Nucleus accumbens (tissue), 56 donors: ENCODE measurements at regions not wholly inside any gene's neighbourhood (a gene's known extent, or its start where the extent isn't known, plus 50 kb on each side); places are given as distances from the start of the nearest gene placed in this dataset.
"Not testable (repeated sequence)": the region's sequence is repeated elsewhere in the genome, so short reads cannot be mapped to it uniquely, and the experiment has no call there.

Source experiments
- DNase-seq, 56 donors: peaks; one replicate each; lab custom pipeline; 2025; lab: John Stamatoyannopoulos, UW

DNA sequence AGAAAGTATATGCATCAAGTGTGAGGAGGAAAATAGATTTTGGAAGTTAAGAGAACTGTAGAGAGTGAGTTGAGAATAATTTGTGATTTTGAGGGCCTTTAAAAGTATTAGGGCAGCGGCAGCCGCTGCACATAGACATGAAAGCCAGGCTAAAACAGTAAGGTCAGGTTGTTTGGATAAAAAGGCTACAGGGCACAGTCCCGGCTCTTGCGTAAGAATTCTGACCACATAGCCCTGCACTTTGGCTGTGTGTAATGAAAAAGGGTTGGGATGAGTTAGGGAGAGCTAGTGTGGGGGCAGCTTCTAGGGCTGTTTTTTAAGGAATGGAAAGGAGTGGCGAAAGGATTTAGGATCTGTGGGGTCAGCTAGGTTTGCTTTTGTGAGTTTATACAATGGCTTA is 130.8 kb downstream of the CCDC71L start:
- DNase-seq = not testable (repeated sequence)

DNA sequence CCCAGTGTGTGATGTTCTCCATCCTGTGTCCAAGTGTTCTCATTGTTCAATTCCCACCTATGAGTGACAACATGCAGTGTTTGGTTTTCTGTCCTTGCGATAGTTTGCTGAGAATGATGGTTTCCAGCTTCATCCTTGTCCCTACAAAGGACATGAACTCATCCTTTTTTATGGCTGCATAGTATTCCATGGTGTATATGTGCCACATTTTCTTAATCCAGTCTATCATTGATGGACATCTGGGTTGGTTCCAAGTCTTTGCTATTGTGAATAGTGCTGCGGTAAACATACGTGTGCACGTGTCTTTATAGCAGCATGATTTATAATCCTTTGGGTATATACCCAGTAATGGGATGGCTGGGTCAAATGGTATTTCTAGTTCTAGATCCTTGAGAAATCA is 134.3 kb downstream of the CCDC71L start:
- DNase-seq = not testable (repeated sequence)

DNA sequence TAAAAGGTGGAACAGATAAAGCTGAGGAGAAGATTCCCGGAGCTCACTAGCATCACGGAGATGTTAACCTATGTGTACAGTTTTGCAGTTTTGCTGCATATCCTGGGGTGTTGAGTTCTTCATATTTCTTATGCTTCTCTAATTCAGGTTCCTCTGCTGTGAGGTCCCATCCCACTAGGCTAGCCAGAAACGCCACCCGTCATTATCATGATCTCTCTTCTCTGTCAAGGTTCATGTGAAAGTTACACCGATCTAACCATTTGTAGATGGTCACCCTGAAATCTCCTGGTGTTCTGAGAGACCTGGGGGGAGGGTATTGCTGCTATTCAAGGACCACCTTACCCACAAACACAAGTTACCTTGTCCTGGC is 136.3 kb downstream of the CCDC71L start:
- DNase-seq = no peak

DNA sequence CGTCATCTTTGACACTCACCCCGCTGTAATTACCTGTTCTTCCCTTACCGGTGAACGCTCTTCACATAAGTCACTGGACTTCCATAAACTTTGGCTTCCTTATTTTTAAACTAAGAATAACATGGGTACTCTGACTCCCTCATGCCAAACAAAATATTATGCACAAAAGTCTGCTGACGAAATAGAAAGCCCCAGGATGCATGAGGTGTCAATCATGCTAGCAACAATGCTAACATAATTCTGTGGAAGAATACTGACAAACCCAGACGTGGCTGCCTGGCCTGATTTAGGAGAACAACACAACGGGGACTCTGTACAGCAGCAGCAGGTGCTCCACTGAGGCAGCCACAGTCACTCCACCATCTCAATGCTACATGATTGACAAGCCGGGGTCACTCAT is 137.5 kb downstream of the CCDC71L start:
- DNase-seq = no peak

DNA sequence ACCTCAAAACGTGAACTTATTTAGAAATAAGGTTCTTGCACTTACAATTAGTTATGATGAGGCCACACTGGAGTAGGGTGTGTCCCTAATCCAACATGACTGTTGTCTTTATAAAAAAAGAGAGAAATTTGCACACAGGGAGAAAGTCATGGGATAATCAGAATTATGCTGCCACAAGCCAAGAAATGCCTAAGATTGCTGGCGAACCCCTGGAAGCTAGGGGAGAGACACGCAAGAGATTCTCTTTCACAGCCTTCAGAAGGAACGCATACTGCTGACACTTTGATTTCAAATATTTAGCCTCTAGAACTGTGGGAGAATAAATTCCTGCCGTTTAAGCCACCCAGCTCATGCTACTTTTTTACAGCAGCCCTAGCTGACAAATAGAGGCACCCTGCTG is 138.3 kb downstream of the CCDC71L start:
- DNase-seq = no peak

DNA sequence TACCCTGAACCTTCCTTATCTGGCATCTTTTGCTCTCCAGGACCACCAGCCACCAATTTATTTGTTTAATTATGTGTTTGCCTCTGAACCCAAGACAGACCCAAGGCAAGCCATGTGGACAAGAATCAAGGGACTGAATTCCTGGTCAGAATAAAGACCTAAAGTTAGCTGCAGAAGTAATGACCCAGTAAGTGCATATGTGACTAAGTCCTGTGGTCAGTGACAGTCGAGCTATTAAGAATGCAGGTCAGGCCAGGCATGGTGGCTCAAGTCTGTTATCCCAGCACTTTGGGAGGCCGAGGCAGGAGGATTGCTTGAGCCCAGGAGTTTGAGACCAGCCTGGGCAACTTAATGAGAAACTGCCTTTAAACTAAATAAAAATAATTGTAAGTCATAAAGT is 139.4 kb downstream of the CCDC71L start:
- DNase-seq = no peak

DNA sequence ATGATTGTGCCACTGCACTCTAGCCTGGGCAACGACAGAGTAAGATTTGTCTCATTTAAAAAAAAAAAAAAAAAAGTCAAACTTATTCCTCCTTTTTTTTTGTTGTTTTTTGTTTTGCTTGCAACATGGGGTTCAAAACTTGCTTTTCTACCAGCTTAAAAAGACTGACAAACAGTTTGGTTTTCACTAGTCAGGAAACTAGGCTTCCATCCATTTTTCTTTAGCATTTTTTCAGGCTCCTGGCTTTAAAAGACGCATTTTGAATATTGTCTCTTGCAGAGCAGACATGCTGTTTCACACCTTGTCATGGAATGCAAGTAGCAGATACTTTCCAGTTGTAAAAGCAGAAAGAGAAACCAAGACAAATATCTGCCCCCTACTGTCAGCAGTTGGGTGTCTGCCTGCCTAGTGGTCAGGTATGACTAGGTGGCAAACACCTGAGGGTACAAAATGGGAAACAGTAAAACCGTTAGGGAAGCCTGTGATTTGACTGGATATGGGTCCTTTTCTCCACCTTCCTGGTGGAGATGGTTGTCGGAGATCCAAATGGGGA is 139.9 kb downstream of the CCDC71L start:
- DNase-seq = no peak

DNA sequence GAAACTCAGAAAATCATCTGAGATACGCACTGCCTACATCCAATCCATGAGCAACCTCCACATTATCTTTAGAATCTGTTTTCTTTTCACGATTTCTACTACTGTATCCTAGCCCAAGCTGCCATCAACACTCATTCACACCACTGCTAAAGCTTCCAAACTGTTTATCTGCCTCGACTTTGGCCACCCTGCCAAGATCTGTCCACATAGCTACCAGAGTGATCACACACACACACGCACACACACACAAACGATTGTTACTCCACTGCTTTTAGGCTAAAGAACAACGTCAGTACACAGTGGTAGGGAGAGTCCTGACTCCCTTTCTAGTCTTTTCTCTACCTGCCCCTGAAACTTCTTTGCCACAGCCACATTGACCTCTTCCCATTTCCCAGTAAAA is 142.0 kb downstream of the CCDC71L start:
- DNase-seq = no peak

DNA sequence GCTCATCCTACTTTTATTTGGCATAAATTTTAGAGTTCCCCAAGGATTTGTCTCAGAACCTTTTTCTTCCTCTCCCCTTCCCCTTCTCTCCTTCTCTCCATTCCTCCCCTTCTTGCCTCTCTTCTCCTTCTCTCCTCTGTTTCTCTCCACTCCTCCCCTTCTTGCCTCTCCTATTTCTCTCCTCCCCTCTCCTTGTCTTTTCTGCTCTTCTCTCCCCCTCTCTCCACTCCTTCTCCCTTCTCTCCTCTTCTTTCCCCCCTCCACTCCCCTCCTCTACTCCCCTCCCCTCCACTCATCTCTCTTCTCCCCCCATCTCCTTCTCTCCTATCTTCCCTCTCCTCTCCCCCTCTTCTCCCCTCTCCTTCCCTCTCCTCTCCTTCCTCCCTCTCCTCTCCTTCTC is 142.7 kb downstream of the CCDC71L start:
- no peak for DNase-seq

DNA sequence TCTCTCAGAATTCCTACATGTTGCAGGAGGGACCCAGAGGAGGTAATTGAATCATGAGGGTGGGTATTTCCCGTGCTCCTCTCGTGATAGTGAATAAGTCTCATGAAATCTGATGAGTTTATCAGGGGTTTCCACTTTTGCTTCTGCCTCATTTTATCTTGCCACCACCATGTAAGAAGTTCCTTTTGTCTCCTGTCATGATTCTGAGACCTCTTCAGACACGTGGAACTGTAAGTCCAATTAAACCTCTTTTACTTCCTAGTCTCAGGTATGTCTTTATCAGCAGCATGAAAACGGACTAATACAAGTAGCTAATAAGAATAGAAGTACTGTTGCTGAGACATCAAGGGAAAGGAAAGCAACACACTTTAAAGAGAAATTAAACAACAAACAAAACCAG is 143.4 kb downstream of the CCDC71L start:
- DNase-seq = no peak

DNA sequence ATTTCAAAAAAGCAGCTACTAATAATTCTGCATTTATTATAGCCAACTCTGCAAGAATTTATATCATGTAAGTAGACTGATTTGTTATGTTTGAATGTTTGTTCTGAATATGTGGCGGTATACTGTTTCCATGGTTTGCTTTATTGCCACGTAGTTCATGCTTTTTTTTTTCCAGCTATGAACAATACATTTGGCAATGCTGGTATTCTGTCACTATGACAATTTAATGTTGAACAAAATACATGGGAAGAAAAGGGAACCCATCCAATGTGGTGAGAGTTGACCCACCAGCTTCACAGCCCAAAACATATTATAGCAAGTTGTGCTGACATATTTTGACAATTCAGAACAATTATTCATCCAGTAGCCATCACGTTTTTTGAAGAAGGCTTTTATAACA is 145.6 kb downstream of the CCDC71L start:
- DNase-seq = no peak

DNA sequence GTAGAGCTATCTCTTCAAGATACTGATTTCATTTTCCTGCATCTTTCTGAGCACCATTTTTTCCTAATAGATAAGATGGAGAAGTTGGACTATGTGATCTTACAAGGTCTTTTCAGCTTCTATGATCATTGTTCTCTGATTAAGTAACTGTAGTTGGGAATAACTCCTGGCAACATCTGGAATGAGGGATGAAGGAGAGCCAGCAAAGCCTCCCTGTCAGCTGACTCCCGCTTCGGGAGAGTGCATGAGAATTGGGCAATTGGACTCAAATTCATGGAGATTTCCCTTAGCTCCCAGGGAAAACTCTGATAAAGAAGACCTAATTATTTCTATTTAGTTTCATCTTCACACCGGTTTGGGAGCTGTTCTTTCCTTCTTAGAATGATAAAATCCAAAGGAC is 146.1 kb downstream of the CCDC71L start:
- DNase-seq = no peak

DNA sequence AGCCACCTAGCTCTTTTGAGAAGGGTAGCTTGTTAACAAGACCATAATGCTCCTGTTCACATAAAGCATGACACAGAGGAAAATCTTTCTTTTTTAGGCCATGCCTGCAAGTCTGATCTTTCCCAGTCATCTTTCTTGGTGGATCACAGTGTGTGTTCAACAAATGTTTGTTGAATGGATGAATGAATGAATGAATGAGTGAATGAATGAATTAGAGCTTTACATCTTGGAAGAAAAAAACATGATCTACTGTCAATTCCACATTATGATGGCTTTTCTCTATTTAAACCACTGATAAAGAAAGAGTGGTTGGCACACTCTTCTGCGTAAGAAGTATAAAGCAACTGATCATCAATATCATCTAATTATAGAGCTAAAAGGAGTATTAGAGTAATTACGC is 148.7 kb downstream of the CCDC71L start:
- no peak for DNase-seq

DNA sequence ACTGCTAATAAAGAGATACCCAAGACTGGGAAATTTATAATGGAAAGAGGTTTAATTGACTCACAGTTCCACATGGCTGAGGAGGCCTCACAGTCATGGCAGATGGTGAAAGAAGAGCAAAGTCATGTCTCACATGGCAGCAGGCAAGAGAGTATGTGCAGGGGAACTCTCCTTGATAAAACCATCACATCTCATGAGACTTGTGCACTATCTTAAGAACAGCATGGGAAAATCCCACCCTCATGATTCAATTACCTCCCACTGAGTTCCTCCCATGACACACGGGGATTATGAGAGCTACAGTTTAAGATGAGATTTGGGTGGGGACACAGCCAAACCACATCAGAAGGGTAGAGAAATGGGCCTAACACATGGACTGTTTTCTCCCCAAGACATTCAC is 156.3 kb downstream of the CCDC71L start:
- no peak for DNase-seq

DNA sequence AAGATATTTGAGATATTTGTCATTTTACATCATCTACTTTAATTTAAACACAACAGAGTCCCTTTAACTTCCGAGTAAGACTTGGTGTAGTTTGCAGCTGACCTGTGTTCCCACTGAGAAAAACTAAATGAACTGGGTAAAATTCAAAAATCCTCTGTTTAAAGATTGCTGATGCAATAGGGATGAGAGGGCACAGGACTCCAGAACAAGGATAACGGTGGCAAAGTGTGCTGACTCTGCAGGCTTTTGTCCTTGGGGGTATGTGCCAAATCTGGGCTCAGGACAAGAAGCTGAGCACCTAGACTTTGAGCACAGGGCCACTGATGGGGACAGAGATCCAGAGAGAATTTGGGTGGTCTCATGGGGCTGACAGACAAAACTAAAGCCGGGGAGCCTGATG is 156.8 kb downstream of the CCDC71L start:
- DNase-seq = no peak

DNA sequence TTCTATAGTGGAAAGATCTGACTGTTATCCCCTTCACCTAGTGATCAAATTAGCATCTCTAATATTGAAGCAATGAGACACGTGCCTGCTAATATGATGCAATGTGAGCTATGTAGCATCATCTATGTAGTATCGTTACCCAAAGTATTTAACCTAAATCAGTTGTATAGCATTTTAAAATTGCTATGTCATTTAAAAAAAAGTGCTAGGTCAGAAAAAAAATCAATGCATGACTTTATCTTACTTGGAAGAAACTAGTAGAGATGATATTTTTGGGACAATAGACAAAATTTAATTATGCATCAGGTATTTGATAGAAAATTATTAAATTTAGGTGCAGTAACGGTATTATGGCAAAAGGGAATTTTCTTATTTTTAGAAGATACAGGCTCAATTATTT is 157.3 kb downstream of the CCDC71L start:
- no peak for DNase-seq

DNA sequence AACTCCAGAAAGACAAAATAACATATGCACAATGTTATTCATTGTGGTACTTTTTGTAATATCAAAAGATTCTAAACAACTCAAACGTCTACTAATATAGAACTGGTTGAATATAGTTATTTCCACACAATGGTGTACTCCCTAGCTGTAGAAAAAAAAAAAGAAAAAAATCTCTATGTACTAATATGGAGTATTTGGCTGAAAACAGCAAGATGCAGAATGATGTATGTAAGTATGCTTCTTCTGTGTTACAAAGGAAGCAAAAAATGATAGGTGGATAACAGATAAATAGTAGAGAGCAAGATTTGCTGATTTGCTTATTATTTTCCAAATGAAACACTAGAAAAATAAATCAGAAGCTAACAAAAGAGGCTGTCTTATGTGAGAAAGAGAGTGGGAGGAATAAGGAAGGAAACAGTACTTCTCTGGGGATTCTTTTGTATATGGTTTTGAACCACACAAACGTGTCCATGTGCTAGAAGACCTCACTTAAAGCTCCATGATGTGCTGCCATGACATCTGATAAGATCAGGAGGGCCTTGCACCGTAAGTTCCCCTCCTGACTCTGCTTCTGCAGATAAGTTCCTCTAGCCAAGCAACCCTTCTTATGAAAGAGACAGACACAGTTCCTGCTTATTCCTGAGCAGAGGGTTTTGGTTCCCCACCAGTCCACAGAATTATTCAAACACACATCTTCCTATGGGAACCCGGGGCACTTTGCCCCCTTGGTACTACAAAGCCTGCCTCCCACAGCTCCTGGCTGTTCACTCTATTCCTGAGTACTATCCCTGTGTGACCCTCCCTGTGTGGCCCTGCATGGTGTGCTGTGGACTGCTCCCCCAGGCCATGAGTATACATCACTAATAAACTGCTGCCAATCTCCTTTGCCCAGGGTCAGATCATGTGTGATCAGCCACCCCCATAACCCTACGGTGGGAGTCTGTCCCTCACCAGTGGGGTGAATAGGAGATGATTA is 159.1 kb downstream of the CCDC71L start:
- DNase-seq = no peak

DNA sequence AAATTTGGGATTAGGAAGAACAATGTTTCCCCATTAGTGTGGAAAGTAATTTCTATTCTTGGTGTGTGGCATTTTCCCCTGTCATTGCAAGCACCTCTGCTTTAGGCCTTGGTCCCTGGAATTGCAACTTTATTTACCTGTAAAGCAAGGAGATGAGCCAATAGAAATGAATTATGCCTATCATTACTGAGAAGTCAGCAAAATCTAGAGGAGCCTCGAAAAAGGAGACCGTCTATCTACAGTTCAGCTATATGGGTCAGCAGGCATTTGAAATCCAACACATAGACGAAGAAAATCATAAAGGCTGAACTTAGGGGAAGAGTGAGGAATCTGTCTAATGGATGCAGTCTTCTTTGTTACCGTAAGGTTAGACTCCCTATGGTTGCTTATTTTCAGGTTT is 161.1 kb downstream of the CCDC71L start:
- DNase-seq = no peak

DNA sequence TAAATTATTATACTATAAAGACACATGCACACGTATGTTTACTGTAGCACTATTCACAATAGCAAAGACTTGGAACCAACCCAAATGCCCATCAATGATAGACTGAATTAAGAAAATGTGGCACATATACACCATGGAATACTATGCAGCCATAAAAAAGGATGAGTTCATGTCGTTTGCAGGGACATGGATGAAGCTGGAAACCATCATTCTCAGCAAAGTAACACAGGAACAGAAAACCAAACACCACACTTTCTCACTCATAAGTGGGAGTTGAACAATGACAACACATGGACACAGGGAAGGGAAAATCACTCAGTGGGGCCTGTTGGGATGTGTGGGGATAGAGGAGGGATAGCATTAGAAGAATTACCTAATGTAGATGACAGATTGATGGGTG is 163.0 kb downstream of the CCDC71L start:
- DNase-seq = not testable (repeated sequence)

DNA sequence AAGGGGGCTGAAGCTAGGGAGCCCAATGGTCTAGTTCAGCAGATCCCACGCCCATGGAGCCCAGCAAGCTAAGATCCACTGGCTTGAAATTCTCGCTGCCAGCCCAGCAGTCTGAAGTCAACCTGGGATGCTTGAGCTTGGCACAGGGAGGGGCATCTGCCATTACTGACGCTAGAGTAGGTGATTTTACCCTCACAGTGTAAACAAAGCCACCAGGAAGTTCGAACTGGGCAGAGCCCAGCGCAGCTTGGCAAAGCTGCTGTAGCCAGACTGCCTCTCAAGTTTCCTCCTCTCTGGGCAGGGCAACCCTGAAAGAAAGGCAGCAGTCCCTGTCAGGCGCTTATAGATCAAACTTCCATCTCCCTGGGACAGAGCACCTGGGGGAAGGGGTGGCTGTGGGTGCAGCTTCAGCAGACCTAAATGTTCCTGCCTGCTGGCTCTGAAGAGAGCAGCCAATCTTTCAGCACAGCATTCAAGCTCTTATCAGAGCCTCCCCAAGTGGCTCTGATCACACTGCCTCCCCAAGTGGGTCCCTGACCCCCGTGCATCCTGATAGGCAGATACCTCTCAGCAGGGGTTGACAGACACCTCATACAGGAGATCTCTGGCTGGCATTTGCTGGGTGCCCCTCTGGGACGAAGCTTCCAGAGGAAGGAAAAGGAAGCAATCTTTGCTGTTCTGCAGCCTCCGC is 167.8 kb downstream of the CCDC71L start:
- DNase-seq = no peak

DNA sequence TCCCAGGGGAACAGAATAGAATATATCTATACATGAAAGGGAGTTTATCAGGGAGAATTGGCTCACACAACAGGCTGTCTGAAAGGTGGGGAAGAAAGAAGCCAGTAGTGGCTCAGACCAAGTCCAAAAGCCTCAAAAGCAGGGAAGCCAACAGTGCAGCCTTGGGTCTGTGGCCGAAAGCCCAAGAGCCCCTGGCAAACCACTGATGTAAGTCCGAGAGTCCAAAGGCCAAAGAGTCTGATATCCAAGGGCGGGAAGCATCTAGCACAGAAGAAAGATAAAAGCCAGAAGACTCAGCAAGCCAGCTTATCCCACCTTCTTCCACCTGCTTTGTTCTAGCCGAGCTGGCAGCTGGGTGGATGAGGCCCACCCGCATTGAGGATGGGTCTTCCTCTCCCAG is 172.5 kb downstream of the CCDC71L start:
- no peak for DNase-seq

DNA sequence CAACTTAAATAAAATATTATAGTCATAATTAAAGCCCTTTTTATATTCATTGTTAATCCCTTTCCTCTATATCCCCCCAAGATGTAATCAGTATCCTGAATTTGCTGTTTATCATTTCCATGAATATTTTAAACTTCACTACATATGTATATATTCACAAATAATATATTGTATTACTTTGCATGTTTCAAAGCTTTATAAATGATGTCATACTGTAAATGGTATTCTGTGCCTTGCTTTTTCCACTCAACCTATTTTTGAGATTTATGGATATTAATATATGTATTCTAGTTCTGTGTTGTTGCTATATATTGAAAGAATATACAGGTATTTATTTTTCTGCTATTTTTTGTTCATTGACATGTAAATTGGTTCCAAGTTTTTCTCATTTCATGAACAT is 173.1 kb downstream of the CCDC71L start:
- DNase-seq = no peak
